ENCODE measurements at regions not wholly inside any gene's neighbourhood (a gene's known extent, or its start where the extent isn't known, plus 50 kb on each side); places are given as distances from the start of the nearest gene placed in this dataset.

DNA sequence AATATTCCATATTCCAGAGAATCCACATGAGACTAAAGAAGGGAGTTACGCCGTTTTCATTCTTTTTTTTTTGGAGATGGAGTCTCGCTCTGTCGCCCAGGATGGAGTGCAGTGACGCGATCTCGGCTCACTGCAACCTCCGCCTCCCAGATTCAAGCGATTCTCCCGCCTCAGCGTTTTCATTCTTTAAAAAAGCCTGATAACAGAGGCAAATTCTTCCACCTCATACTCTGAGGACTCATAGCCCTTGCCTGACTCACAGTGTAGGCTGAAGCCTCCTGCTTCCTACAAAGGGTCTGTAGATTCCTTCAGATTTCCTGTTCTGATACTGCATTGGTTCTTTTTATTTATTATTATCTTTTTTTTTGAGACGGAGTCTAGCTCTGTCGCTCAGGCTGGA lies 210.5 kb downstream of the SH3BGRL start:
- TF ChIP-seq, protein P1, sequence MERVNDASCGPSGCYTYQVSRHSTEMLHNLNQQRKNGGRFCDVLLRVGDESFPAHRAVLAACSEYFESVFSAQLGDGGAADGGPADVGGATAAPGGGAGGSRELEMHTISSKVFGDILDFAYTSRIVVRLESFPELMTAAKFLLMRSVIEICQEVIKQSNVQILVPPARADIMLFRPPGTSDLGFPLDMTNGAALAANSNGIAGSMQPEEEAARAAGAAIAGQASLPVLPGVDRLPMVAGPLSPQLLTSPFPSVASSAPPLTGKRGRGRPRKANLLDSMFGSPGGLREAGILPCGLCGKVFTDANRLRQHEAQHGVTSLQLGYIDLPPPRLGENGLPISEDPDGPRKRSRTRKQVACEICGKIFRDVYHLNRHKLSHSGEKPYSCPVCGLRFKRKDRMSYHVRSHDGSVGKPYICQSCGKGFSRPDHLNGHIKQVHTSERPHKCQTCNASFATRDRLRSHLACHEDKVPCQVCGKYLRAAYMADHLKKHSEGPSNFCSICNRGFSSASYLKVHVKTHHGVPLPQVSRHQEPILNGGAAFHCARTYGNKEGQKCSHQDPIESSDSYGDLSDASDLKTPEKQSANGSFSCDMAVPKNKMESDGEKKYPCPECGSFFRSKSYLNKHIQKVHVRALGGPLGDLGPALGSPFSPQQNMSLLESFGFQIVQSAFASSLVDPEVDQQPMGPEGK (CRISPR knock-in tag; IDR thresholded peaks at IDR 0.05; ENCODE audit: borderline replicate concordance), result no peak
- no peak for TF ChIP-seq TSHZ2 (CRISPR knock-in tag; IDR thresholded peaks at IDR 0.05)
- TF ChIP-seq ZNF70 (CRISPR knock-in tag; IDR thresholded peaks at IDR 0.05), result no peak
- no peak for TF ChIP-seq ZNF8 (CRISPR knock-in tag; IDR thresholded peaks at IDR 0.05)
- TF ChIP-seq, protein P2, sequence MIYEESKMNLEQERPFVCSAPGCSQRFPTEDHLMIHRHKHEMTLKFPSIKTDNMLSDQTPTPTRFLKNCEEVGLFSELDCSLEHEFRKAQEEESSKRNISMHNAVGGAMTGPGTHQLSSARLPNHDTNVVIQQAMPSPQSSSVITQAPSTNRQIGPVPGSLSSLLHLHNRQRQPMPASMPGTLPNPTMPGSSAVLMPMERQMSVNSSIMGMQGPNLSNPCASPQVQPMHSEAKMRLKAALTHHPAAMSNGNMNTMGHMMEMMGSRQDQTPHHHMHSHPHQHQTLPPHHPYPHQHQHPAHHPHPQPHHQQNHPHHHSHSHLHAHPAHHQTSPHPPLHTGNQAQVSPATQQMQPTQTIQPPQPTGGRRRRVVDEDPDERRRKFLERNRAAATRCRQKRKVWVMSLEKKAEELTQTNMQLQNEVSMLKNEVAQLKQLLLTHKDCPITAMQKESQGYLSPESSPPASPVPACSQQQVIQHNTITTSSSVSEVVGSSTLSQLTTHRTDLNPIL (CRISPR knock-in tag; IDR thresholded peaks at IDR 0.05; ENCODE audit: low read depth), result no peak
- TF ChIP-seq ZC3H10 (CRISPR knock-in tag; IDR thresholded peaks at IDR 0.05), result no peak
- no peak for TF ChIP-seq ZNF565 (CRISPR knock-in tag; conservative IDR thresholded peaks at IDR 0.05; ENCODE audit: low read depth)
- TF ChIP-seq, protein P3, sequence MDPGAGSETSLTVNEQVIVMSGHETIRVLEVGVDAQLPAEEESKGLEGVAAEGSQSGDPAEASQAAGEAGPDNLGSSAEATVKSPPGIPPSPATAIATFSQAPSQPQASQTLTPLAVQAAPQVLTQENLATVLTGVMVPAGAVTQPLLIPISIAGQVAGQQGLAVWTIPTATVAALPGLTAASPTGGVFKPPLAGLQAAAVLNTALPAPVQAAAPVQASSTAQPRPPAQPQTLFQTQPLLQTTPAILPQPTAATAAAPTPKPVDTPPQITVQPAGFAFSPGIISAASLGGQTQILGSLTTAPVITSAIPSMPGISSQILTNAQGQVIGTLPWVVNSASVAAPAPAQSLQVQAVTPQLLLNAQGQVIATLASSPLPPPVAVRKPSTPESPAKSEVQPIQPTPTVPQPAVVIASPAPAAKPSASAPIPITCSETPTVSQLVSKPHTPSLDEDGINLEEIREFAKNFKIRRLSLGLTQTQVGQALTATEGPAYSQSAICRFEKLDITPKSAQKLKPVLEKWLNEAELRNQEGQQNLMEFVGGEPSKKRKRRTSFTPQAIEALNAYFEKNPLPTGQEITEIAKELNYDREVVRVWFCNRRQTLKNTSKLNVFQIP (CRISPR knock-in tag; IDR thresholded peaks at IDR 0.05; ENCODE audit: borderline replicate concordance, low read depth), result no peak
- TF ChIP-seq, protein P4, sequence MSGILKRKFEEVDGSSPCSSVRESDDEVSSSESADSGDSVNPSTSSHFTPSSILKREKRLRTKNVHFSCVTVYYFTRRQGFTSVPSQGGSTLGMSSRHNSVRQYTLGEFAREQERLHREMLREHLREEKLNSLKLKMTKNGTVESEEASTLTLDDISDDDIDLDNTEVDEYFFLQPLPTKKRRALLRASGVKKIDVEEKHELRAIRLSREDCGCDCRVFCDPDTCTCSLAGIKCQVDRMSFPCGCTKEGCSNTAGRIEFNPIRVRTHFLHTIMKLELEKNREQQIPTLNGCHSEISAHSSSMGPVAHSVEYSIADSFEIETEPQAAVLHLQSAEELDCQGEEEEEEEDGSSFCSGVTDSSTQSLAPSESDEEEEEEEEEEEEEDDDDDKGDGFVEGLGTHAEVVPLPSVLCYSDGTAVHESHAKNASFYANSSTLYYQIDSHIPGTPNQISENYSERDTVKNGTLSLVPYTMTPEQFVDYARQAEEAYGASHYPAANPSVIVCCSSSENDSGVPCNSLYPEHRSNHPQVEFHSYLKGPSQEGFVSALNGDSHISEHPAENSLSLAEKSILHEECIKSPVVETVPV (CRISPR knock-in tag; IDR thresholded peaks at IDR 0.05), result no peak
- TF ChIP-seq CSDC2 (CRISPR knock-in tag; IDR thresholded peaks at IDR 0.05), result no peak
- no peak for TF ChIP-seq ZFP30 (CRISPR knock-in tag; IDR thresholded peaks at IDR 0.05)
- no peak for TF ChIP-seq PPARA (CRISPR knock-in tag; IDR thresholded peaks at IDR 0.05; ENCODE audit: borderline replicate concordance)
- no peak for TF ChIP-seq TOX (CRISPR knock-in tag; IDR thresholded peaks at IDR 0.05; ENCODE audit: borderline replicate concordance)
- no peak for TF ChIP-seq SNAI2 (CRISPR knock-in tag; IDR thresholded peaks at IDR 0.05)

Measured in SK-N-SH treated with all-trans-retinoic acid at 6 μM for 48 hours (cell line).